Loucy (cell line): ENCODE measurements at regions not wholly inside any gene's neighbourhood (a gene's known extent, or its start where the extent isn't known, plus 50 kb on each side); places are given as distances from the start of the nearest gene placed in this dataset.

Experiments
- EZH2phosphoT487 ChIP-seq: fragments of 200-600 bp; IDR thresholded peaks from 2 replicates; pipeline ENCODE4 v1.6.1; 2018; ENCODE audit warnings: antibody characterized with exemption, mild to moderate bottlenecking, moderate library complexity, borderline replicate concordance
- TF ChIP-seq, protein P1 (sequence below): fragments of 200-600 bp; sonication (generic); conservative IDR thresholded peaks from 2 replicates; pipeline ENCODE4 v1.5.1; 2014; ENCODE audit warnings: mild to moderate bottlenecking, antibody characterized with exemption, low read length

- TF ChIP-seq, protein P1, sequence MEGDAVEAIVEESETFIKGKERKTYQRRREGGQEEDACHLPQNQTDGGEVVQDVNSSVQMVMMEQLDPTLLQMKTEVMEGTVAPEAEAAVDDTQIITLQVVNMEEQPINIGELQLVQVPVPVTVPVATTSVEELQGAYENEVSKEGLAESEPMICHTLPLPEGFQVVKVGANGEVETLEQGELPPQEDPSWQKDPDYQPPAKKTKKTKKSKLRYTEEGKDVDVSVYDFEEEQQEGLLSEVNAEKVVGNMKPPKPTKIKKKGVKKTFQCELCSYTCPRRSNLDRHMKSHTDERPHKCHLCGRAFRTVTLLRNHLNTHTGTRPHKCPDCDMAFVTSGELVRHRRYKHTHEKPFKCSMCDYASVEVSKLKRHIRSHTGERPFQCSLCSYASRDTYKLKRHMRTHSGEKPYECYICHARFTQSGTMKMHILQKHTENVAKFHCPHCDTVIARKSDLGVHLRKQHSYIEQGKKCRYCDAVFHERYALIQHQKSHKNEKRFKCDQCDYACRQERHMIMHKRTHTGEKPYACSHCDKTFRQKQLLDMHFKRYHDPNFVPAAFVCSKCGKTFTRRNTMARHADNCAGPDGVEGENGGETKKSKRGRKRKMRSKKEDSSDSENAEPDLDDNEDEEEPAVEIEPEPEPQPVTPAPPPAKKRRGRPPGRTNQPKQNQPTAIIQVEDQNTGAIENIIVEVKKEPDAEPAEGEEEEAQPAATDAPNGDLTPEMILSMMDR: no peak
- TF ChIP-seq EZH2phosphoT487: no peak
Measured at GRCh38 chr15:26011916-26012315, 148.8 kb upstream of the ATP10A start.
